ENCODE measurements at regions not wholly inside any gene's neighbourhood (a gene's known extent, or its start where the extent isn't known, plus 50 kb on each side); places are given as distances from the start of the nearest gene placed in this dataset.
"Not testable (repeated sequence)": the region's sequence is repeated elsewhere in the genome, so short reads cannot be mapped to it uniquely, and the experiment has no call there.

DNA sequence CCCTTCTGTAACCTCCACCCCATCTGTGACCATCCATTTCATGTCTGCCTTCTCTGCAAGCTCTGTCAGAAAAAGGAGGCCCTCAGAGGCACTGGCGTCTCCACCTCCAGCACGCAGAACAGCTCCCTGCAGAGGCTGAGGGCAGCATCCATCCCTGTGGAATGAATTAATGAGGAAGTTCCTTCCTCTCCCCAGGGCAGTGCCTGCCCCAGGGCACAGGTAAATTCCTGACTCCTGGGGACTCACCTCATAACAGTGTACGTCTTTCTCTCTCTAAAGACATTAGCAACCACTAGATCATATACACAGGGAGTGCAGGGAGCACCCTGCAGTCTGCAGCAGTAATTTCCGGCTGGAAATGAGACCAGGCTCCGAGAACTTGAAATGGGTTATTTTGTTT, 155.0 kb upstream of the TMEM132C start:
- no peak for DNase-seq

GRCh38 chr12:128113250-128113649, 153.7 kb upstream of the TMEM132C start:
- not testable (repeated sequence) for DNase-seq

DNA sequence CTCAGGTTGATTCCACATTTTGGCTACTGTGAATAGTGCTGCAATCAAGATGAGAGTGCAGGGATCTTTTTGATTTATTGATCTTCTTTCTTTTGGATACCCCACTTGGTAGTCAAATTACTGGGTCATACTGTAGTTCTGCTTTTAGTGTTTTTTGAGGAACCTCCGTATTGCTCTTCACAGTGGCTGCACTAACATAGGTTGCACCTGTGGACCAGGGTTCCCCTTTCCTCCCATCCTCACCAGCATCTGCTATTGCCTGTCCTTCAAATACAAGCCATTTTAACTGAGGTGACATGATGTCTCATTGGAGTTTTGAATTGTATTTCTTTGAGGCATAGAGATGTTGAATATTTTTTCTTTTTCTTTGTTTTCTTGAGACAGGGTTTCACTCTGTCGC, 152.5 kb upstream of the TMEM132C start:
- DNase-seq = no peak

DNA sequence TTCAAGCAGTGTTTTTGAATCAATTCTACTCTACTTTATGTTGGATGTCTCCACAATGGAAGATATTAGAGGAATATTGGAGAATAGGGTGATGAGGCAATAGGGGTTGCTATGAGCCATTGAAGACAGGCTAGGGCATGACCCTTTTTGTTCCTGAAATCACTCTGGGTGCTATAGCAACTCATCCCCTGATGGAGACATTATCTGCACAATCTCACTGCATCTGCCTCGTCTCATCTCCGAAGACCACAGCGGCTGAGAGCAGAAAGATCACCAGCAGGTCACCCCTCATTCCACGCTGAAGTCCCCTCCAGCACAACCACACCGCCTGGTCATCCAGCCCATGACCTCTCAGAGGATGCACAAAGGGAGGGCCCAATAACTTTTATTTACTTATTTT, 150.4 kb upstream of the TMEM132C start:
- DNase-seq = no peak

- no peak for DNase-seq
Measured at GRCh38 chr12:128120035-128120434, 146.9 kb upstream of the TMEM132C start.

DNA sequence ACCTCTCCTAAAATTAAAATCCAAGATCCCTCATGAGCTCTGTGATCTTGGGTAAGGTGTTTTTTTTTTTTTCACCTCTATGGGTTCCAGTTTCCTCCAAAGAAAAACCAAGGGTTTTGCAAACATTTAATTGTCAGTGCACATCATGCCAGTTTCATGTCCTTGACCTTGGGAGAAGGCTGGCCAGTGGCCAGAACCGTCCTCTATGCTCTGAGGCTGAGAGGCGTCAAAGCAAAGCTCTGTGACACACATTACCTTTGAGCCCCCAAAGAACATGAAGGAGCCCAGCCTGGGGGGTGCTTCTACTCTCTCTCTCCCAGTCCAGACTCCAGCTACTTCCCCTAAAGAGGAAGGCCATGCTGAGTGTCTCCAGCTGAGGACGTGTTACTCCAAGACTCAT, 145.5 kb upstream of the TMEM132C start:
- no peak for DNase-seq

GRCh38 chr12:128123096-128123495, 143.9 kb upstream of the TMEM132C start:
- DNase-seq = no peak

- no peak for DNase-seq
Measured at GRCh38 chr12:128131955-128132354, 135.0 kb upstream of the TMEM132C start.

DNA sequence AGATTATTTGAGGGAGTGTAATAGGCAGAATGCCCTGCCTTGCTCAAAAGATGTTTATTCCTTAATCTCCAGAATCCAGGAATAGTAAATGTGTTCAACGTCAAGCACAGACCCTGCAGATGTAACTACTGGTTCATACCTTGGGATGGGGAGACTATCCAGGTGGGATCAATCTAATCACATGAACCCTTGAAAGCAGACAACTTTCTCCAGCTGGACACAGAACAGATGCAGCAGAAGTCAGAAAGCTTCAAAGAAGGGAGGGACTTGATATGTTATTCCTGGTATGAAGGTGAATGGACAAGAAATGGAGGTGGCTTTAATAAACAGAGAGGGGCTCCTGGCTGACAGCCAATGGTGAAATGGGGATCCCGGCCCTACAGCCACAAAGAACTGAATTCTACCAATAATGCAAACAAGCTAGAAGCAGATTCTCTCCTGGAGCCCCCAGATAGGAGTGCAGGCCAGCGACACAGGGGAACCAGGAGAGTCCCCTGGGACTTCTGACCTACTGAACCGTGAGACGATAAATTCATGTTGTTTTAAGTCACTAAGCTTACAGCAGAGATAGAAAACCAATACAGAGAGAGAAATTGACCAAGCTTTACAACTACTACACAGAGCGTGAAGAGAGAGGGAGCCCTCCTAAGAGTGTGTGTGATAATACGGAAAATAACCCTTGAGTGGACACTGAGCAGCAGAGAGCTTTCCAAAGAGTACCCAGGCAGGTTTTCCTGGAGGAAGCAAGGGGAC, 133.5 kb upstream of the TMEM132C start:
- DNase-seq = no peak

DNA sequence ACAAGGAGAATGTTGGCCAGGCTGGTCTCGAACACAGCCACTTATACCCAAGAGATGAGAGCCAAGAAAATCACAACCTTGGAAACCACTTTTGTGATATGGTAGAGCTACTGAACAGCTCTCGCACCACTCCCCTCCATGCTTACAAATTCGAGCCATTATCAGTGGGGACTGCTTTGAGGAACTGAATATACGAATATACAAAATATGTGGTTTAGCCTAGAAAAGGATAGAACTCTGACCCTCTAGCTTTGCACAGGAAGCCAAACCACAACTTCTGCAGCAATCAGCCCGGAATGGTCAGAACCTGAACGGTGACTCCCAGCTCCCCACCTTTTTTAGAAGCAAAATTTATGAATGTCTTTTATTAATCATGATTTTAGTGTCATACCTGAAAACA, 129.8 kb upstream of the TMEM132C start:
- no peak for DNase-seq

DNA sequence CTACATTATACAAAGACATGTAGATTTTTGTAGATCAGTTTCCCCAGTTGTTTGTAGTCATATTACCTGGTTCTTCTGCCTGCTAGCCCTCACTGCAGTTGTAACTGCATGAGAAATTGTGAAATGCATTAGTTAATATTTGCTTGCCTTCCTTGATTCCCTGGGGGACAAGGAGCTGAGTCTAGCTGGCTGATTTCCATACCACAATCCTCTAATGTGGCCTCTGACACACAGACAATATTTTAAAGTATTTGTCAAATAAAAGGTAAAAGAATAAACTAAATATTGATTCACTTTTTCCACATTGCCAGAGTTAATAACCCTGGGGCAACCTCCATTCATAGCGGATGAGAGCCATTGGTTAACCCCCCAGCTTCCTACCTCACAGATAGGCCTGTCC, 128.8 kb upstream of the TMEM132C start:
- DNase-seq = no peak

- no peak for DNase-seq
Measured at GRCh38 chr12:128140551-128140950, 126.4 kb upstream of the TMEM132C start.

GRCh38 chr12:128150961-128151360, 116.0 kb upstream of the TMEM132C start:
- DNase-seq = no peak

DNA sequence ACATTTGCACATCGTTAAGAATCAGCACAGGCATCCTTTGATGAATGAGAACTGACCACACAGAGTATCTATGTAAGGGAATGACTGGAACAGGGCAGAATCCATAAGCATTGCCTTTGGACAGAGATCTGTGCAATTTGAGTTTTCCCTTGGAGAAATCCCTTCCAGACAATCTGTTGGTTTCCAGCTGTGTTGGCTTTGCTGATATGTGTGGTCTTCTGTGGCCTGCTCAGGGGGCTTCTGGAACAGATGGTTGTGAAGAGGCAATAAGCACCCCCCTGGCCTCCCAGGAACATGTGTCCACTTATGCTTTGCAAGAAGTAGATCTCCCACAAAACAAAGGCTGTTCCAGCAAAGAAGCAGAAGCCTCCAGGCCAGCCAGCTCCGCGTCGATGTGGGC, 111.4 kb upstream of the TMEM132C start:
- DNase-seq = no peak

DNA sequence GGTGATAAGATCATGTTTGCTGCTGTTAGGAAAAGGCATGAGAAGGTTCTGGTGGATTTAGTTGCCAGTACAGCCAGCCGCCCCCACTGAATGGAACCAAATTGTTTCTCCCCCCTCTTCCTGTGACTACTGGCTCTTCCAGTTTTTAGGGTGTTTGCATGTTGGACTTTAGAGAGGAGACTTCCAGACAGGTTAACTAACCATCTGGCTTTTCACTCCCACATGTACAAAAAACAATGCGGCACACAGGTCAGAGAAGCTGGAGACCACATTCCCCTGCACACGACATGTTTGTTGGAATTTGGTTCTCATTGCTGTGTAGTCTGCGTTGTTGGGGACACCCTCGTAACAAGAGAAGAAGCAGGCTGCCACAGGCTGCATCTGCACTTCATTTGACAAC, 103.9 kb upstream of the TMEM132C start:
- DNase-seq = no peak

- DNase-seq = no peak
Measured at GRCh38 chr12:128164533-128164932, 102.4 kb upstream of the TMEM132C start.

DNA sequence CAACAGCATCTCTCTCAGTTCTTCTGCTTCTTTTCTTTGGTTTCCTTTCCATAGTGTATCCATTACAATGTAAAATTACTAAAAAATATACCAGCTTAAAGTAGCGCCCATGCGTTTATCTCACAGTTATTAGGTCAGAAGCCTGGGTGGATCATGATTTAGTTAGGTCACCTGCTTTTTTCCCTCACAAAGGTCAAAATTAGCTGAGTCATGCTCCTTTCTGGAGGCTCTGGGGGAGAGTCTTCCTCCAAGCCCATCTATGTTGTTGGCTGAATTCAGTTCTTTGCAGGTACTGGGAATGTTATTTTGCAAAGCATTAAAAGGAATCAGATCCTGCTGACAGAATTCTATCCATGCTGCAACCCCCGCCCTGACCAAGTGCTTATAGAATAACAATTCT, 101.6 kb upstream of the TMEM132C start:
- DNase-seq = no peak

- no peak for DNase-seq
Measured at GRCh38 chr12:128168273-128168672, 98.7 kb upstream of the TMEM132C start.

- no peak for DNase-seq
Measured at GRCh38 chr12:128170181-128170580, 96.8 kb upstream of the TMEM132C start.

- no peak for DNase-seq
Measured at GRCh38 chr12:128178565-128178964, 88.4 kb upstream of the TMEM132C start.

GRCh38 chr12:128178966-128179365, 88.0 kb upstream of the TMEM132C start:
- DNase-seq = no peak

DNA sequence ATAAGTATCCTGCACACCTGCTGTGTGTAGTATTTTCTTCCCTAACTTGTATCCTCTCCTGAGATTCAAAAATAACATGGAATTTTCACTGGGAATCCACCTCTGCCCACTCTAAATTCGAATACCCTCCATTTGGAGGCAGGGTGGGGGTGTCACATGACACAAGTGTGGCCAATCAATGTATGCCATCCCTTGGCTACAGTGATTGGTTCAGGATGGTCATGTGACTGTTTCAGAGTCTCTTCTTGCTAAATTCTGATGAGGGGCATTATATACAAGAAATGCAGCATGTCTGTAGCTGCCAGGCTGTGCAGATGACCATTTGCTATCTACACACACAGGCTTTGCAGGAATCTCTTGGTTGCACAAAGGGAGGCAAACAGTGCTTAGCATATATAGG, 86.8 kb upstream of the TMEM132C start:
- DNase-seq = no peak

- DNase-seq = no peak
Measured at GRCh38 chr12:128190052-128190451, 76.9 kb upstream of the TMEM132C start.

DNA sequence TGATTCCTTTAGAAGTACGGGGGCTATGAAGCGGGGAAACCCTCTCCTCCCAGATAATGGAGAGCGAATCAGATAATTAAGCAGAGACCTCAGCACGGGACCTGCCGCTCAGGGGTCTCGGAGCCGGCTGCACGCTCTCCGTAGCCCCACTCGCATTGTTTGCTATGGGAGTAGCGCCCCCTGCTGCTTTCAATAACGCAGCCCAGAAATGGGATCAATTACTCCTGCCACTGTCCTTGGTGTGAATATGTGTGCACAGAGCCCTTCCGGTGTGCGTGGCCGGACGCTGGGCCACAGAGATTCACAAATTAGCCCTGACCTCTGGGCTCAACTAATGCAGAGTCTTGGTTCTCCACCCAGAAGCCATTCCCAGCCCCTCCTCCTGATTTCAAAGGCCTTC, 76.4 kb upstream of the TMEM132C start:
- no peak for DNase-seq

DNA sequence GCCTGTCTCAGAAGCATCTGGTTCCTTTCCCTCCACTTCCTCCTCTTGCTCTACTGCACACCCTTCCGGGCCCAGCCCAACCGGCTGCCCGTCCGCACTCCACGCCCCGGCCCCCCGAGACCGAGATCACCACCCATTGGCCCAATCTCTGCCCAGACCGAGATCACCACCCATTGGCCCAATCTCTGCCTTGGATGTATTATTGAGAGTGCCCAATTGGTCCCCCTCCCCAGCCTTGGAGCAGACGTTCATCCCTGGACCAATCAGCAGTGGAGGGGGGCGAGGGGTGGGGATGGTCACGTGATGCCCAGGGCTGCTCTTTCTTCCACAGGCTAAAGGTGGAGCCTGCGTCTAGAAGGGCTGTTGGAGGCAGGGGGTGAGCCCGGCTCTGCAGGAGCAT, 75.6 kb upstream of the TMEM132C start:
- no peak for DNase-seq
